T-helper 2 cell treated with Interferon-gamma antibody and Interleukin-4, amounts not matched to agents 5 μg/mL and 100 μg/mL, for 36 hours (primary cell): ENCODE measurements at regions not wholly inside any gene's neighbourhood (a gene's known extent, or its start where the extent isn't known, plus 50 kb on each side); places are given as distances from the start of the nearest gene placed in this dataset.

ENCODE experiments used
- DNase-seq: peaks from one replicate; pipeline ENCODE4 v3.0.0; 2021; ENCODE audit warnings: low spot score
- H3K27ac Mint-ChIP-seq: one replicate; pipeline ENCODE4 v1.8.0; 2021; ENCODE audit warnings: mild to moderate bottlenecking, mixed read lengths
- H3K27me3 Mint-ChIP-seq: one replicate; pipeline ENCODE4 v1.8.0; 2021; ENCODE audit warnings: low read depth, mixed read lengths
- H3K36me3 Mint-ChIP-seq: one replicate; pipeline ENCODE4 v1.8.0; 2021; ENCODE audit warnings: low read depth, mixed read lengths
- H3K4me1 Mint-ChIP-seq: one replicate; pipeline ENCODE4 v1.8.0; 2021; ENCODE audit warnings: low read depth, mixed read lengths
- H3K4me3 Mint-ChIP-seq: one replicate; pipeline ENCODE4 v1.8.0; 2022; ENCODE audit warnings: mild to moderate bottlenecking, moderate library complexity, mixed read lengths
- H3K9me3 Mint-ChIP-seq: one replicate; pipeline ENCODE4 v1.8.0; 2021; ENCODE audit warnings: mixed read lengths

DNA sequence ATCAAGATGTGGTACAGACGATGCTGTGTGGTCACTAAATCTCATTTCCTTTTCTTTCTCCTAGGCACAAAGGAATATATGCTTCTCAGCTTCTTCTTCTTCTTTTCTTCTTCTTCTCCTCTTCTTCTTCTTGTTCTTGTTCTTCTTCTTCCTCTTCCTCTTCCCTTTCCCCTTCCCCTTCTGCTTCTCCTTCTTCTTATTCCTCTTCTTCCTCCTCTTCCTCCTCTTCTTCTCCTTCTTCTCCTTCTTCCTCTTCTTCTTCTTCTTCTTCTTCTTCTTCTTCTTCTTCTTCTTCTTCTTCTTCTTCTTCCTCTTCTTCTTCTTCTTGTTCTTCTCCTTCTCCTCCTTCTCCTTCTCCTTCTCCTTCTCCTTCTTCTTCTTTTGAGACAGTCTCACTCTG is 190.4 kb upstream of the DTNBP1 start:
- no peaks in the 10 kb centered on the region for H3K27me3 Mint-ChIP-seq
- H3K4me1 Mint-ChIP-seq, result peaks cover 2% of the 10 kb centered on the region
- H3K4me3 Mint-ChIP-seq, result no peak overlapping the region
- no peaks in the 10 kb centered on the region for H3K9me3 Mint-ChIP-seq
- H3K36me3 Mint-ChIP-seq, result no peaks in the 10 kb centered on the region
- H3K27ac Mint-ChIP-seq, result no peak overlapping the region
- DNase-seq, result no peak

GRCh38 chr6:15852289-15852688 is 189.5 kb upstream of the DTNBP1 start:
- Mint-ChIP-seq H3K27ac (no peak overlapping the region), H3K36me3 (no peaks in the 10 kb centered on the region), H3K9me3 (peaks cover 4% of the 10 kb centered on the region), H3K27me3 (no peaks in the 10 kb centered on the region), H3K4me3 (no peak overlapping the region), H3K4me1 (peaks cover 2% of the 10 kb centered on the region)
- no peak for DNase-seq

DNA sequence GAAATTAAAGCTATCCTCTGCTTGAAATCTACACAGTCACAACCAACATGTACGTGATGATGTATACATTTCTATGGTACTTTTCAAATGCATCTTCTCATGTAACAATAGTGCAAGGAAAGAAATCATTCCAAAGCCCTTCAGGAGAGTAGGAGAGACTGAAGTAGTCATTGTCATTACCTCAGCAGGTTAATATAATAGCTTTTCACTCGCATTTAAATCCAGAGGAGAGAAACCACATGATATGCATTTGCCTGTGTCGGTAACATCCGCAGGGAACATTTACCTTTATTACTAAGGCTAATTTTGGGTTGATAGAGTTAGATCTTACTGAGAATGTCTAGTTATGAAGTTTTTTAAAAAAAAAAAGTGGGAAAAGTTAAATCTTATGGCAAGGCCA is 186.6 kb upstream of the DTNBP1 start:
- DNase-seq, result no peak
- H3K4me3 Mint-ChIP-seq, result no peak overlapping the region
- H3K4me1 Mint-ChIP-seq, result peaks cover 5% of the 10 kb centered on the region
- H3K27me3 Mint-ChIP-seq, result no peaks in the 10 kb centered on the region
- H3K9me3 Mint-ChIP-seq, result peaks cover 4% of the 10 kb centered on the region
- no peak overlapping the region for H3K27ac Mint-ChIP-seq
- H3K36me3 Mint-ChIP-seq, result no peaks in the 10 kb centered on the region

DNA sequence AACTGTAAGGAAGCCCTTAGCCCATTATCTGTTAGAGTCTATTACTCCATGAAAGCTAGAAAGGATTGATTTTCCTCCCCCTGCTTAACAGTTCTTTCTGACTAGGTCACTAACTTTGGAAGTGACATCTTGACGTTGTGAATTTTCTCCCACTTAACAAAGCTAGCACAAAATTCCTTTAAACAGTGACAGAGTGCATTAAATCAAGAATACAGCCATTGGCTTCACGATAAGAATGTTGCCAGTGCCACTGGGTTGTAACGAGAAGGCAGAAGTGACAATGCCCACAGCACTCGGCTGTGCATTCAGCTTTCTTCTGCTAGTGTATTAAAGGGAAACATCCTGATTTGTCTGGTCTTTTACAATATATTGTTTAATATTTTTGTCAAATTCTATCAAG is 182.7 kb upstream of the DTNBP1 start:
- no peaks in the 10 kb centered on the region for H3K27me3 Mint-ChIP-seq
- H3K36me3 Mint-ChIP-seq, result no peaks in the 10 kb centered on the region
- DNase-seq, result no peak
- peaks cover 12% of the 10 kb centered on the region for H3K4me1 Mint-ChIP-seq
- H3K9me3 Mint-ChIP-seq, result peaks cover 4% of the 10 kb centered on the region
- no peak overlapping the region for H3K4me3 Mint-ChIP-seq
- H3K27ac Mint-ChIP-seq, result no peak overlapping the region

DNA sequence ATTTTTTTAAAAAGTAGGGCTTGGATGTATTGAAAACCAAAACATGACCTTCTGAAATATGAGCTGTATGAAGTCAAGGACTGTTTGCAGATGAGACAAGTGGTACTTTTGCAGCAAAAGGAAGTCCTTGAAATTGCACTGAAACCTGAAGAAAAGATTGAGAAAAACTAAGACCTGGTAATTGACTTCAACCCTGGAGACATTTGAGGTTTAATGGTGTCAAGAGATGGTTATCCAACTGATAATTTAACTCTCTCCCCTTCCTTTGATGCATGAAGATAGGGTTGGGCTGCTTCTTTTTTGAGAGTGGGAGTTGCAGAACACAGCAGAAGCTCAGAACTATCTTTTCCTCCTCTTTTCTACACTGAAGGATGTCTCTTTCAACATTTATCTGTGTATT is 180.9 kb upstream of the DTNBP1 start:
- H3K9me3 Mint-ChIP-seq, result peaks cover 4% of the 10 kb centered on the region
- peak overlapping the region; percentile 35 for H3K27ac Mint-ChIP-seq
- no peaks in the 10 kb centered on the region for H3K27me3 Mint-ChIP-seq
- peaks cover 12% of the 10 kb centered on the region for H3K4me1 Mint-ChIP-seq
- H3K36me3 Mint-ChIP-seq, result no peaks in the 10 kb centered on the region
- no peak for DNase-seq
- H3K4me3 Mint-ChIP-seq, result no peak overlapping the region

- H3K36me3 Mint-ChIP-seq, result no peaks in the 10 kb centered on the region
- peaks cover 12% of the 10 kb centered on the region for H3K4me1 Mint-ChIP-seq
- no peak overlapping the region for H3K4me3 Mint-ChIP-seq
- H3K27me3 Mint-ChIP-seq, result no peaks in the 10 kb centered on the region
- H3K9me3 Mint-ChIP-seq, result peaks cover 4% of the 10 kb centered on the region
- no peak for DNase-seq
- no peak overlapping the region for H3K27ac Mint-ChIP-seq
These were observed 180.4 kb upstream of the DTNBP1 start for GRCh38 chr6:15843226-15843625.

GRCh38 chr6:15842727-15843117 is 179.9 kb upstream of the DTNBP1 start:
- H3K36me3 Mint-ChIP-seq, result no peaks in the 10 kb centered on the region
- H3K4me3 Mint-ChIP-seq, result no peak overlapping the region
- DNase-seq, result no peak
- H3K27ac Mint-ChIP-seq, result no peak overlapping the region
- no peaks in the 10 kb centered on the region for H3K9me3 Mint-ChIP-seq
- H3K4me1 Mint-ChIP-seq, result peaks cover 12% of the 10 kb centered on the region
- H3K27me3 Mint-ChIP-seq, result no peaks in the 10 kb centered on the region

DNA sequence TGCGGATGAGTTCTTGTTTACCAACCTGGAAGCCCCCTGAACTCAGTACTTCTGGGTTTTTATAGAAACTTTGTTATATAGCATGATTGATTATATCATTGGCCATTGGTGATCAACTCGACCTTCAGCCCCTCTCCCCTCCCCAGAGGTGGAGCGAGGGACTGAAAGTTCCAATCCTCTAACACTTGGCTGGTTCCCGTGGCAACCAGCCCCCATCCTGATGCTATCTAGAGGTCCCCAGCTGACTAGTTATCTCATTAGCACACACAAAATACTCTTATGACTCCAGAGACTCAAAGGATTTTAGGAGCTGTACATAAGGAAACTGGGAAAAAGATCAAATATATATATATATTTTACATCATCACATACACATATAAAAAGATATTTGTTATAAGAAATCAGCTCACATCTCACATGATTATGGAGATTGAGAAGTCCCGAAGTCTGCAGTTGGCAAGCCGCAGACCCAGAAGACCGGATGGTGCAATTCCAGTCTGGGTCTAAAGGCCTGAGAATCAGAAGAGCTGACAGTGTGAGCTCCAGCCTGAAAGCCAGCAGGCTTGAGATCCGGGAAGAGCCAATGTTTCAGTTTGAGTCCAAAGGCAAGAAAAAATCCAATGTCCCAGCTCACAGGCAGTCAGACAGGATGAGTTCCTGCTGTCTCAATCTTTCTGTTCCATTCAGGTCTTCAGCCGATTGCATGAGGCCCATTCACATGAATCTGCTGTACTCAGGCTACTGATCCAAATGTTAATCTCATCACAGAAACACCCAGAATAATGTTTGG is 179.3 kb upstream of the DTNBP1 start:
- H3K4me1 Mint-ChIP-seq, result peaks cover 14% of the 10 kb centered on the region
- H3K36me3 Mint-ChIP-seq, result no peaks in the 10 kb centered on the region
- H3K27me3 Mint-ChIP-seq, result no peaks in the 10 kb centered on the region
- H3K27ac Mint-ChIP-seq, result no peak overlapping the region
- no peak for DNase-seq
- no peak overlapping the region for H3K4me3 Mint-ChIP-seq
- H3K9me3 Mint-ChIP-seq, result no peaks in the 10 kb centered on the region

- no peaks in the 10 kb centered on the region for H3K27me3 Mint-ChIP-seq
- no peaks in the 10 kb centered on the region for H3K9me3 Mint-ChIP-seq
- no peaks in the 10 kb centered on the region for H3K36me3 Mint-ChIP-seq
- no peak for DNase-seq
- H3K27ac Mint-ChIP-seq, result no peak overlapping the region
- no peak overlapping the region for H3K4me3 Mint-ChIP-seq
- peaks cover 16% of the 10 kb centered on the region for H3K4me1 Mint-ChIP-seq
These were observed 177.2 kb upstream of the DTNBP1 start for GRCh38 chr6:15839969-15840541.

DNA sequence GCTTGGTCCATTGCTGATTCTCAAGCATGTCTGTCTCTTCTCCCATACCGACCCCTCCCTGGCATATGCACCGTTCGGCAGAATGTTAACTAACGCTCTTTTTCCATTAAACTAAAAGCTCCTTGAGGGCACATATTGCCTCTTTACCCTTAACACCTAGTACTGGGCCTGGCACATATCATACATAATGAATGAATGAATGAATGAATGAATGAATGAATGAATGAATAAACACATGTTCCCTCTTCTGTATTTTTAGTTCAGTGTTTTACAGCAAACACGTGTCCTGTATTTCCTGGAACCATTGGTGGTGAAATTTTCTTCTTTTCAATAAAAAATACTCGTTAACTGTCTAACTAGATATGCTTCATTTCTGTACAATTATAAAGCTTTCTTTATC is 174.4 kb upstream of the DTNBP1 start:
- H3K4me1 Mint-ChIP-seq, result peaks cover 4% of the 10 kb centered on the region
- H3K9me3 Mint-ChIP-seq, result no peaks in the 10 kb centered on the region
- no peaks in the 10 kb centered on the region for H3K27me3 Mint-ChIP-seq
- no peaks in the 10 kb centered on the region for H3K36me3 Mint-ChIP-seq
- no peak overlapping the region for H3K4me3 Mint-ChIP-seq
- no peak overlapping the region for H3K27ac Mint-ChIP-seq
- no peak for DNase-seq

DNA sequence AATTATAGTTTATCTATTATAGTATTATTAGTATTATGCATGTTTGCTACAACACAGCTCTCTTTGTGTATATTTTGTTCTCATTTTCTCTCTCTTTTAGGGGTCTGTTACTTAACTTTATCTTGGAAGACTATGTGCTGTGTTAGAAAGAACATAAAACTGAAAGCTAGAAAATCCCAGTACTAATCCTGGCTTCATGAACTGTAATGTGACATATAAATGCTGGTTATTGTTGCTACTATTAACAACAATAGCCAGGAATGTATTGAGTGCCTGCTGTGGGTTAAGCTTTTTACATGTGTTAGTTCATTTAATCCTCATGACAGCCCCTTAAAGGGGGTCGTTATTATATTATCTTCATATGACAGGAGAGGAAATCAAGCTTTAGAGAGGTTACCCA is 170.0 kb upstream of the DTNBP1 start:
- H3K27ac Mint-ChIP-seq, result no peak overlapping the region
- H3K36me3 Mint-ChIP-seq, result no peaks in the 10 kb centered on the region
- H3K27me3 Mint-ChIP-seq, result no peaks in the 10 kb centered on the region
- no peak for DNase-seq
- no peaks in the 10 kb centered on the region for H3K9me3 Mint-ChIP-seq
- H3K4me1 Mint-ChIP-seq, result peaks cover 6% of the 10 kb centered on the region
- no peak overlapping the region for H3K4me3 Mint-ChIP-seq

DNA sequence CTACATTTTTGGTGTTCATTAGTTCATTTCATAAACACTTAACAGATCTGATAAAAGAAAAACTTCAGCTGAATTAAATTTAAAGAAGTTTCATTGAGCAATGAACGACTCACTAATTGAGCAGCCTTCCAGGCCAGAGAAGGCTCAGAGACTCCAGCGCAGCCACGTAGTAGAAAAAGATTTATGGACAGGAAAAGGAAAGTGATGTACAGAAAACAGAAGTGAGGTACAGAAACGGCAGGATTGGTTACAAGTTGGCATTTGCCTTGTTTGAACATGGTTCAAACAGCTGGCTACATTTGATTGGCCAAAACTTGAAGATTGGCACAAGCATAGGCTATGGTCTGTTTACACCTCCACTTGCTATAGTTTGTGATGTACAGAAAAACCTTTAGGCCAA is 166.3 kb upstream of the DTNBP1 start:
- Mint-ChIP-seq H3K9me3 (no peaks in the 10 kb centered on the region), H3K4me3 (no peak overlapping the region), H3K27me3 (no peaks in the 10 kb centered on the region), H3K4me1 (peaks cover 2% of the 10 kb centered on the region), H3K36me3 (no peaks in the 10 kb centered on the region), H3K27ac (no peak overlapping the region)
- no peak for DNase-seq

- H3K9me3 Mint-ChIP-seq, result no peaks in the 10 kb centered on the region
- peak overlapping the region; percentile 6 for H3K27ac Mint-ChIP-seq
- H3K4me3 Mint-ChIP-seq, result no peak overlapping the region
These were observed 164.8 kb upstream of the DTNBP1 start for GRCh38 chr6:15827496-15828255.

GRCh38 chr6:15826814-15827318 is 164.0 kb upstream of the DTNBP1 start:
- no peak for DNase-seq
- H3K27me3 Mint-ChIP-seq, result no peaks in the 10 kb centered on the region

More at GRCh38 chr6:15827496-15828255, 164.8 kb upstream of the DTNBP1 start:
- H3K4me1 Mint-ChIP-seq, result peaks cover 2% of the 10 kb centered on the region
- no peaks in the 10 kb centered on the region for H3K27me3 Mint-ChIP-seq
- DNase-seq, result no peak
- H3K36me3 Mint-ChIP-seq, result no peaks in the 10 kb centered on the region

More at GRCh38 chr6:15826814-15827318, 164.0 kb upstream of the DTNBP1 start:
- Mint-ChIP-seq H3K4me3 (no peak overlapping the region), H3K36me3 (no peaks in the 10 kb centered on the region), H3K27ac (no peak overlapping the region), H3K4me1 (peaks cover 2% of the 10 kb centered on the region), H3K9me3 (no peaks in the 10 kb centered on the region)
